Astrocyte (in vitro differentiated cells and primary cell): ENCODE measurements at regions not wholly inside any gene's neighbourhood (a gene's known extent, or its start where the extent isn't known, plus 50 kb on each side); places are given as distances from the start of the nearest gene placed in this dataset.

Experiments
- DNase-seq: peaks from one replicate; pipeline ENCODE4 v3.0.0-alpha.2; 2010; ENCODE audit warnings: low read depth
- FAIRE-seq: peaks from 2 replicates; lab custom pipeline; 2011; peaks lifted over from hg19 to GRCh38; lab: Jason Lieb, UNC
- H2AFZ ChIP-seq: 2 replicates; pipeline ENCODE4 v1.6.0; 2012; ENCODE audit warnings: low read depth, low read length, inconsistent platforms
- H3K27ac ChIP-seq: 2 replicates; pipeline ENCODE4 v1.5.1; 2011; ENCODE audit warnings: low read depth, low read length, inconsistent platforms
- H3K27me3 ChIP-seq: 2 replicates; pipeline ENCODE4 v1.6.0; 2011; ENCODE audit warnings: low read length, inconsistent platforms; ENCODE audit not compliant: insufficient read depth
- H3K36me3 ChIP-seq: 2 replicates; pipeline ENCODE4 v1.5.1; 2011; ENCODE audit warnings: low read length, inconsistent platforms; ENCODE audit not compliant: insufficient read depth
- H3K4me1 ChIP-seq: 2 replicates; pipeline ENCODE4 v1.5.1; 2011; ENCODE audit warnings: low read length, inconsistent platforms; ENCODE audit not compliant: insufficient read depth
- H3K4me2 ChIP-seq: 2 replicates; pipeline ENCODE4 v1.6.0; 2012; ENCODE audit warnings: low read length, inconsistent platforms
- H3K4me3 ChIP-seq: 2 replicates; pipeline ENCODE4 v1.5.1; 2011; ENCODE audit warnings: low read depth, mild to moderate bottlenecking, low read length, inconsistent platforms; ENCODE audit not compliant: insufficient read depth
- H3K79me2 ChIP-seq: 2 replicates; pipeline ENCODE4 v1.6.0; 2012; ENCODE audit warnings: mild to moderate bottlenecking, low read length, inconsistent platforms; ENCODE audit not compliant: insufficient read depth
- H3K9ac ChIP-seq: 2 replicates; pipeline ENCODE4 v1.6.0; 2012; ENCODE audit warnings: mild to moderate bottlenecking, low read length, inconsistent platforms
- H3K9me3 ChIP-seq: 2 replicates; pipeline ENCODE4 v1.5.1; 2012; ENCODE audit warnings: low read depth, mild to moderate bottlenecking, low read length, inconsistent platforms; ENCODE audit not compliant: insufficient read depth
- H4K20me1 ChIP-seq: 2 replicates; pipeline ENCODE4 v1.6.0; 2012; ENCODE audit warnings: low read length, inconsistent platforms; ENCODE audit not compliant: insufficient read depth
- H3K27ac Mint-ChIP-seq: one replicate; pipeline ENCODE4 v1.8.0; 2021; ENCODE audit warnings: mild to moderate bottlenecking, mixed read lengths; ENCODE audit not compliant: unreplicated experiment
- H3K27me3 Mint-ChIP-seq: one replicate; pipeline ENCODE4 v1.8.0; 2021; ENCODE audit warnings: low read depth, mixed read lengths; ENCODE audit not compliant: unreplicated experiment
- H3K36me3 Mint-ChIP-seq: one replicate; pipeline ENCODE4 v1.8.0; 2021; ENCODE audit warnings: low read depth, mixed read lengths; ENCODE audit not compliant: unreplicated experiment
- H3K4me1 Mint-ChIP-seq: one replicate; pipeline ENCODE4 v1.8.0; 2021; ENCODE audit warnings: low read depth, mixed read lengths; ENCODE audit not compliant: unreplicated experiment
- H3K4me3 Mint-ChIP-seq: one replicate; pipeline ENCODE4 v1.8.0; 2021; ENCODE audit warnings: mild to moderate bottlenecking, moderate library complexity, mixed read lengths; ENCODE audit not compliant: unreplicated experiment
- H3K9me3 Mint-ChIP-seq: one replicate; pipeline ENCODE4 v1.8.0; 2021; ENCODE audit warnings: mild to moderate bottlenecking, mixed read lengths; ENCODE audit not compliant: unreplicated experiment
- EZH2 ChIP-seq: IDR thresholded peaks from 2 replicates; pipeline ENCODE4 v1.6.1; 2012; ENCODE audit warnings: mild to moderate bottlenecking, low read length, inconsistent platforms; ENCODE audit not compliant: insufficient read depth
- TF ChIP-seq, protein P1 (sequence below): IDR thresholded peaks from 2 replicates; pipeline ENCODE4 v1.5.1; 2011; ENCODE audit warnings: low read depth, mild to moderate bottlenecking, inconsistent platforms, low read length, moderate library complexity; ENCODE audit not compliant: insufficient read depth

DNA sequence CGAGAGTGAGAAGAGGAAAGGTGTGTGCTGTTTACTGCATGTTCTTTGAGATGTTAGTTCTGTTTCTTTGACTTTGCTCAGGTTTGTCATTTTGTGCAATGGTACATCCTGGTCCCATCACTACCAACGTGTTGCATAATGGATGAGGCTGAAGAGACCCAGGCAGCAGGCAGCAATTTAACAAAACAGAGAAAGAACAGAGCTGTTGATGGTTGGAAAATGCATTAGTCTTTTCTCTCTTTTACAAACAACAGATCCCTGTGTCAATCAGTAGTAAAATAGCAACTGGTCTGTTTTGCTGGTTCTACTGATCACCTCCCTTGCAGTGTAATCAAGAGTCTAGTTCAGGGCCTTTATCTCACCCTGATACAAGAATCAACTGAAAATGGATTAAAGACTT is 64.8 kb upstream of the LIMCH1 start:
- Histone ChIP-seq H2AFZ (no peak overlapping the region), H3K4me2 (no peak overlapping the region), H3K36me3 (no peaks in the 10 kb centered on the region), H4K20me1 (no peaks in the 10 kb centered on the region), H3K4me3 (no peak overlapping the region), H3K27ac (no peak overlapping the region), H3K4me1 (no peaks in the 10 kb centered on the region), H3K79me2 (no peaks in the 10 kb centered on the region), H3K9ac (no peak overlapping the region), H3K27me3 (no peaks in the 10 kb centered on the region), H3K9me3 (no peaks in the 10 kb centered on the region)
- DNase-seq (no peak), FAIRE-seq (no peak)
- H3K27ac Mint-ChIP-seq, result no peak overlapping the region
- no peak overlapping the region for H3K4me3 Mint-ChIP-seq
- H3K27me3 Mint-ChIP-seq, result peaks cover 6% of the 10 kb centered on the region
- H3K4me1 Mint-ChIP-seq, result peaks cover 4% of the 10 kb centered on the region
- H3K9me3 Mint-ChIP-seq, result no peaks in the 10 kb centered on the region
- H3K36me3 Mint-ChIP-seq, result no peaks in the 10 kb centered on the region
- TF ChIP-seq EZH2, result no peak
- TF ChIP-seq, protein P1, sequence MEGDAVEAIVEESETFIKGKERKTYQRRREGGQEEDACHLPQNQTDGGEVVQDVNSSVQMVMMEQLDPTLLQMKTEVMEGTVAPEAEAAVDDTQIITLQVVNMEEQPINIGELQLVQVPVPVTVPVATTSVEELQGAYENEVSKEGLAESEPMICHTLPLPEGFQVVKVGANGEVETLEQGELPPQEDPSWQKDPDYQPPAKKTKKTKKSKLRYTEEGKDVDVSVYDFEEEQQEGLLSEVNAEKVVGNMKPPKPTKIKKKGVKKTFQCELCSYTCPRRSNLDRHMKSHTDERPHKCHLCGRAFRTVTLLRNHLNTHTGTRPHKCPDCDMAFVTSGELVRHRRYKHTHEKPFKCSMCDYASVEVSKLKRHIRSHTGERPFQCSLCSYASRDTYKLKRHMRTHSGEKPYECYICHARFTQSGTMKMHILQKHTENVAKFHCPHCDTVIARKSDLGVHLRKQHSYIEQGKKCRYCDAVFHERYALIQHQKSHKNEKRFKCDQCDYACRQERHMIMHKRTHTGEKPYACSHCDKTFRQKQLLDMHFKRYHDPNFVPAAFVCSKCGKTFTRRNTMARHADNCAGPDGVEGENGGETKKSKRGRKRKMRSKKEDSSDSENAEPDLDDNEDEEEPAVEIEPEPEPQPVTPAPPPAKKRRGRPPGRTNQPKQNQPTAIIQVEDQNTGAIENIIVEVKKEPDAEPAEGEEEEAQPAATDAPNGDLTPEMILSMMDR, result no peak

DNA sequence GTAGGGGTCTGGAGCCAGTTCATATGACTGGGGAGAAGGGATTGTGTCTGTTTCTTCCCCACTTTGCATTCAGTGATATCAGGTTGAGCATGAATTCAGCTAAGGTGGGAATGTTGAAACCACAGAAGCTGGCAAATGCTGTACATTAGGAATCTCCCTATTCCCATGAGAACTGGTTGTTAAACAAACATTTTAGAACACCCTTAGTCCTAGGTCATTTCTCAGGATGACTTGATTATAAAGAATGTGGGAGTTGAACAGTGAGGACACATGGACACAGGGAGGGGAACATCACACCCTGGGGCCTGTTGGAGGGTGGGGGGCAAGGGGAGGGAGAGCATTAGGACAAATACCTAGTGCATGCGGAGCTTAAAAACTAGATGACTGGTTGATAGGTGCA is 62.6 kb upstream of the LIMCH1 start:
- no peak for FAIRE-seq

DNA sequence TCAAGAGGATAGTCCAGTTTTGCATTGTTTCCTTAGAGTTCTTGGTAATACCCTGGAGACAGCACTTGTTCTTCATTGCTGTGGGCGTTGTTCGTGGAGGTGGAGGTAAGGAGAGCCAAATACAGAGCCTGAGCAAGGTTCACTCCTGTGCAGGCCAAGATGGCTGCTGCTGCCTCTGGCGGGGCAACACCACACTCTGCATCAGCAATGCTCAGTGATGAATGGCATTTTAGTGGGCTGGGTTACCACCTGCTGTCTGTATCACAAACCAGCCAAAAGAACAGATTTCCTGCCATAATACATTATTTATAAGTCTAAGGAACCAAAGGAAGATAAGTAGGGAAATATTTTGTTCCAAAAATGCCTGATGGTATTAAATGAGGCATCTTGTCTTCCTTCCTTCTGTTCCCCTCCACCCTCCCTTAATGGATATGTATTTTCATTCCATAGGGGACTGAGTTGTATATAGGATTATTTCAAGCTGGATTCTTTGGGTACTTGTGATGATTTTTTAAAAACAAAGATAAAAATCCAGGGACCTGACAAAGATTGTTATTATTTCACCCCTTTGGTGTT is 61.6 kb upstream of the LIMCH1 start:
- Histone ChIP-seq H4K20me1 (no peaks in the 10 kb centered on the region), H3K27ac (no peak overlapping the region), H3K27me3 (no peaks in the 10 kb centered on the region), H3K4me3 (no peak overlapping the region), H3K36me3 (no peaks in the 10 kb centered on the region), H3K4me2 (no peak overlapping the region), H3K9ac (no peak overlapping the region), H3K4me1 (no peaks in the 10 kb centered on the region), H3K9me3 (no peaks in the 10 kb centered on the region), H2AFZ (no peak overlapping the region), H3K79me2 (no peaks in the 10 kb centered on the region)
- Mint-ChIP-seq H3K36me3 (no peaks in the 10 kb centered on the region), H3K27me3 (no peaks in the 10 kb centered on the region), H3K27ac (no peak overlapping the region), H3K9me3 (no peaks in the 10 kb centered on the region), H3K4me3 (no peak overlapping the region), H3K4me1 (peaks cover 4% of the 10 kb centered on the region)
- TF ChIP-seq EZH2, result no peak
- TF ChIP-seq, protein P1, result no peak
- DNase-seq (no peak), FAIRE-seq (no peak)

More for the DNA sequence above, 62.6 kb upstream of the LIMCH1 start:
- no peak overlapping the region for H2AFZ ChIP-seq
- no peak for DNase-seq
- no peak for TF ChIP-seq EZH2
- TF ChIP-seq, protein P1, result no peak
- Mint-ChIP-seq H3K27me3 (peaks cover under 1% of the 10 kb centered on the region), H3K27ac (no peak overlapping the region), H3K4me1 (peaks cover 4% of the 10 kb centered on the region), H3K9me3 (no peaks in the 10 kb centered on the region), H3K36me3 (no peaks in the 10 kb centered on the region), H3K4me3 (no peak overlapping the region)
- H3K9ac ChIP-seq, result no peak overlapping the region
- no peaks in the 10 kb centered on the region for H3K4me1 ChIP-seq
- H3K4me2 ChIP-seq, result no peak overlapping the region
- H3K9me3 ChIP-seq, result no peaks in the 10 kb centered on the region
- no peaks in the 10 kb centered on the region for H3K27me3 ChIP-seq
- no peaks in the 10 kb centered on the region for H4K20me1 ChIP-seq
- H3K36me3 ChIP-seq, result no peaks in the 10 kb centered on the region
- H3K79me2 ChIP-seq, result no peaks in the 10 kb centered on the region
- no peak overlapping the region for H3K4me3 ChIP-seq
- no peak overlapping the region for H3K27ac ChIP-seq
